HEK293 (cell line): ENCODE measurements at regions not wholly inside any gene's neighbourhood (a gene's known extent, or its start where the extent isn't known, plus 50 kb on each side); places are given as distances from the start of the nearest gene placed in this dataset.

ENCODE experiments used
- CTCF ChIA-PET: fragments of 350-600 bp; formaldehyde crosslinking; extraction: SDS; loops from one replicate; lab custom pipeline; 2021; ENCODE audit warnings: antibody characterized with exemption; lab: Yijun Ruan, JAX
- POLR2A ChIA-PET: fragments of 300-600 bp; formaldehyde crosslinking; extraction: SDS; loops from one replicate; lab custom pipeline; 2020; ENCODE audit warnings: antibody characterized with exemption, inconsistent platforms; lab: Yijun Ruan, JAX
- H3K27ac ChIP-seq: fragments of 200-500 bp; sonication (Bioruptor generic); 2 replicates; pipeline ENCODE4 v1.5.1; 2014; ENCODE audit warnings: low read depth, low read length, control low read depth, inconsistent platforms; ENCODE audit errors: extremely low read depth
- H3K36me3 ChIP-seq, 2 experiments: fragments of 200-500 bp in 1 of 2; sonication (Bioruptor generic) in 1 of 2; 1 replicate in 1 of 2; 2 replicates in 1 of 2; pipeline ENCODE4 v1.5.1; 2014 to 2017; ENCODE audit warnings: inconsistent platforms in 2 of 2, low read length in 2 of 2; ENCODE audit not compliant: control insufficient read depth in 2 of 2, insufficient read depth in 1 of 2
- H3K4me1 ChIP-seq: fragments of 200-500 bp; sonication (Bioruptor generic); 2 replicates; pipeline ENCODE4 v1.5.1; 2014; ENCODE audit warnings: mild to moderate bottlenecking, low read length, inconsistent platforms; ENCODE audit not compliant: control insufficient read depth, insufficient read depth
- H3K4me3 ChIP-seq: 2 replicates; pipeline ENCODE4 v1.5.1; 2011; ENCODE audit warnings: low read depth, mild to moderate bottlenecking, control low read depth, low read length, moderate library complexity
- H3K9me3 ChIP-seq: fragments of 200-500 bp; sonication (Bioruptor generic); 2 replicates; pipeline ENCODE4 v1.5.1; 2014; ENCODE audit warnings: low read depth, low read length, inconsistent platforms; ENCODE audit not compliant: control insufficient read depth, insufficient read depth
- GLI4 ChIP-seq: fragments of 450-650 bp; formaldehyde crosslinking; IDR thresholded peaks from 2 replicates; pipeline ENCODE4 v1.5.1; 2016; ENCODE audit warnings: missing biosample characterization, missing genetic modification characterization
- IKZF3 ChIP-seq: fragments of 450-650 bp; IDR thresholded peaks from 2 replicates; pipeline ENCODE4 v1.5.0; 2018; ENCODE audit warnings: missing biosample characterization, mild to moderate bottlenecking, missing genetic modification characterization, moderate library complexity
- PBX3 ChIP-seq: sonication (generic); formaldehyde crosslinking; IDR thresholded peaks from 2 replicates; pipeline ENCODE4 v1.8.1; 2022; ENCODE audit warnings: mild to moderate bottlenecking, moderate library complexity, missing genetic modification reagents
- REST ChIP-seq: fragments of 450-650 bp; formaldehyde crosslinking; IDR thresholded peaks from 2 replicates; pipeline ENCODE4 v1.5.1; 2016; ENCODE audit warnings: missing biosample characterization, missing genetic modification characterization
- SP7 ChIP-seq: fragments of 450-650 bp; formaldehyde crosslinking; IDR thresholded peaks from 2 replicates; pipeline ENCODE4 v1.5.1; 2016; ENCODE audit warnings: missing biosample characterization, missing genetic modification characterization
- TSHZ1 ChIP-seq: fragments of 450-650 bp; formaldehyde crosslinking; IDR thresholded peaks from 2 replicates; pipeline ENCODE4 v1.5.1; 2016; ENCODE audit warnings: missing biosample characterization, missing genetic modification characterization, borderline replicate concordance
- ZBTB21 ChIP-seq: fragments of 450-650 bp; formaldehyde crosslinking; IDR thresholded peaks from 2 replicates; pipeline ENCODE4 v1.5.1; 2017; ENCODE audit warnings: missing biosample characterization, missing genetic modification characterization
- ZBTB49 ChIP-seq: fragments of 450-650 bp; formaldehyde crosslinking; IDR thresholded peaks from 2 replicates; pipeline ENCODE4 v1.5.1; 2016; ENCODE audit warnings: missing biosample characterization, missing genetic modification characterization, low read depth
- ZBTB7A ChIP-seq: fragments of 450-650 bp; formaldehyde crosslinking; IDR thresholded peaks from 2 replicates; pipeline ENCODE4 v1.5.1; 2016; ENCODE audit warnings: low read depth, missing biosample characterization, missing genetic modification characterization
- ZNF112 ChIP-seq: fragments of 450-650 bp; formaldehyde crosslinking; IDR thresholded peaks from 2 replicates; pipeline ENCODE4 v1.5.0; 2017; ENCODE audit warnings: missing biosample characterization, missing genetic modification characterization
- ZNF146 ChIP-seq: fragments of 450-650 bp; formaldehyde crosslinking; IDR thresholded peaks from 2 replicates; pipeline ENCODE4 v1.5.1; 2016; ENCODE audit warnings: missing biosample characterization, missing genetic modification characterization
- ZNF16 ChIP-seq: fragments of 450-650 bp; formaldehyde crosslinking; IDR thresholded peaks from 2 replicates; pipeline ENCODE4 v1.5.1; 2016; ENCODE audit warnings: low read depth, missing biosample characterization, missing genetic modification characterization
- ZNF174 ChIP-seq: fragments of 450-650 bp; formaldehyde crosslinking; IDR thresholded peaks from 2 replicates; pipeline ENCODE4 v1.5.0; 2017; ENCODE audit warnings: missing biosample characterization, mild to moderate bottlenecking, missing genetic modification characterization
- ZNF394 ChIP-seq: fragments of 450-650 bp; formaldehyde crosslinking; IDR thresholded peaks from 2 replicates; pipeline ENCODE4 v1.5.1; 2016; ENCODE audit warnings: missing biosample characterization, missing genetic modification characterization, mild to moderate bottlenecking, moderate library complexity, borderline replicate concordance
- ZNF423 ChIP-seq: fragments of 450-650 bp; formaldehyde crosslinking; IDR thresholded peaks from 2 replicates; pipeline ENCODE4 v1.5.1; 2016; ENCODE audit warnings: missing biosample characterization, missing genetic modification characterization
- ZNF449 ChIP-seq: fragments of 450-650 bp; formaldehyde crosslinking; IDR thresholded peaks from 2 replicates; pipeline ENCODE4 v1.5.1; 2017; ENCODE audit warnings: missing biosample characterization, mild to moderate bottlenecking, missing genetic modification characterization, moderate library complexity
- ZNF510 ChIP-seq: fragments of 450-650 bp; formaldehyde crosslinking; IDR thresholded peaks from 2 replicates; pipeline ENCODE4 v1.5.1; 2018; ENCODE audit warnings: mild to moderate bottlenecking, missing genetic modification characterization, missing biosample characterization; ENCODE audit not compliant: insufficient replicate concordance
- ZNF521 ChIP-seq: fragments of 450-650 bp; formaldehyde crosslinking; IDR thresholded peaks from 2 replicates; pipeline ENCODE4 v1.5.1; 2017; ENCODE audit warnings: missing biosample characterization, mild to moderate bottlenecking, missing genetic modification characterization
- ZNF558 ChIP-seq: fragments of 450-650 bp; formaldehyde crosslinking; IDR thresholded peaks from 2 replicates; pipeline ENCODE4 v1.5.1; 2016; ENCODE audit warnings: missing biosample characterization, missing genetic modification characterization
- ZNF621 ChIP-seq: fragments of 450-650 bp; formaldehyde crosslinking; IDR thresholded peaks from 2 replicates; pipeline ENCODE4 v1.5.1; 2017; ENCODE audit warnings: missing biosample characterization, missing genetic modification characterization
- ZNF777 ChIP-seq: fragments of 450-650 bp; formaldehyde crosslinking; IDR thresholded peaks from 2 replicates; pipeline ENCODE4 v1.5.1; 2017; ENCODE audit warnings: missing biosample characterization, missing genetic modification characterization, borderline replicate concordance

DNA sequence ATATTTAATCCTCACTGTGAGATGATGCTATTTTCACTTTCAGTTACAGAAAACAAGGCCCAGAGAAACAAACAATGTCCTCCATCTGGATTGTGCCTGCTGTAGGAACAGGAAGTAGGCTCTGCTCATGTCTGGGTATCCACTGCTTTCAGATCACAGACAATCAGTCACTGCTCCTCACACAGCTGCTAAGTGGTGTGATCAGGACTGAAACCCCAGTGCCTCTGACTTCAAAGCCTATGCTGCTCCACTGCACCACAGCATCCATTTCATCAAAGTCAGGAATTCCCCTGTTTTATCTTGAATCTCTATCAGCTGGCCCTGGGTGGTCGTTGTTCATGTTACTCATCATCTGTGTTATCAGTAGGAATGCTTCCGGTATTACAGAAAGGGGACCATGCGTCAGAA is 303.8 kb upstream of the TRIB2 start (continued):
- TF ChIP-seq ZNF449 (tag by site-specific recombination) (no peak), ZNF521 (tag by site-specific recombination) (no peak), ZBTB7A (no peak), SP7 (tag by site-specific recombination) (no peak), GLI4 (tag by site-specific recombination) (no peak), ZNF423 (no peak), ZNF146 (no peak), ZNF16 (tag by site-specific recombination) (no peak), ZNF510 (tag by site-specific recombination) (no peak), ZBTB49 (tag by site-specific recombination) (no peak), ZNF558 (tag by site-specific recombination) (no peak), ZNF621 (no peak), REST (tag by site-specific recombination) (no peak)

- POLR2A ChIA-PET: no interaction called here
- TF ChIP-seq PBX3 (CRISPR knock-in tag): no peak
- no peak for TF ChIP-seq ZBTB49 (tag by site-specific recombination)
- TF ChIP-seq ZNF777 (tag by site-specific recombination): no peak
- no peak for TF ChIP-seq ZNF112 (tag by site-specific recombination)
- no peak for TF ChIP-seq ZNF146
- no peak for TF ChIP-seq ZBTB21
- TF ChIP-seq ZNF394 (tag by site-specific recombination): no peak
- no peak for TF ChIP-seq IKZF3 (tag by site-specific recombination)
- no peak for TF ChIP-seq ZNF174 (tag by site-specific recombination)
- no peak for TF ChIP-seq TSHZ1 (tag by site-specific recombination)
- TF ChIP-seq, all 188 proteins: peak for 0
- H3K4me1 ChIP-seq: no peaks in the 10 kb centered on the region
- H3K27ac ChIP-seq: no peak overlapping the region
- no peaks in the 10 kb centered on the region for H3K9me3 ChIP-seq
- no peaks in the 10 kb centered on the region for H3K36me3 ChIP-seq
- no peak overlapping the region for H3K4me3 ChIP-seq
- CTCF ChIA-PET: interaction anchor here (0.6 to 1.2 kb wide), 4 partner anchors 25 to 124 kb away, joined by 3 to 6 read pairs (median 5); no protein-coding TSS in a partner anchor
Observed at GRCh38 chr2:12415536-12415935, 301.2 kb upstream of the TRIB2 start.
